Stimulated activated CD8-positive, alpha-beta memory T cell treated with anti-CD3 and anti-CD28 coated beads, Interleukin-12 subunit alpha, Interleukin-12 subunit beta, amount 100 ng/mL, for 4 hours (primary cell): ENCODE measurements at regions not wholly inside any gene's neighbourhood (a gene's known extent, or its start where the extent isn't known, plus 50 kb on each side); places are given as distances from the start of the nearest gene placed in this dataset.
"Not testable (repeated sequence)": the region's sequence is repeated elsewhere in the genome, so short reads cannot be mapped to it uniquely, and the experiment has no call there.

Experiments
- DNase-seq: peaks from one replicate; pipeline ENCODE4 v3.0.0-alpha.2; 2020; ENCODE audit warnings: low read depth

GRCh38 chr12:46572644-46573346 is 200.2 kb upstream of the SLC38A2 start:
- no peak for DNase-seq

GRCh38 chr12:46571608-46572007 is 199.0 kb upstream of the SLC38A2 start:
- DNase-seq: no peak

DNA sequence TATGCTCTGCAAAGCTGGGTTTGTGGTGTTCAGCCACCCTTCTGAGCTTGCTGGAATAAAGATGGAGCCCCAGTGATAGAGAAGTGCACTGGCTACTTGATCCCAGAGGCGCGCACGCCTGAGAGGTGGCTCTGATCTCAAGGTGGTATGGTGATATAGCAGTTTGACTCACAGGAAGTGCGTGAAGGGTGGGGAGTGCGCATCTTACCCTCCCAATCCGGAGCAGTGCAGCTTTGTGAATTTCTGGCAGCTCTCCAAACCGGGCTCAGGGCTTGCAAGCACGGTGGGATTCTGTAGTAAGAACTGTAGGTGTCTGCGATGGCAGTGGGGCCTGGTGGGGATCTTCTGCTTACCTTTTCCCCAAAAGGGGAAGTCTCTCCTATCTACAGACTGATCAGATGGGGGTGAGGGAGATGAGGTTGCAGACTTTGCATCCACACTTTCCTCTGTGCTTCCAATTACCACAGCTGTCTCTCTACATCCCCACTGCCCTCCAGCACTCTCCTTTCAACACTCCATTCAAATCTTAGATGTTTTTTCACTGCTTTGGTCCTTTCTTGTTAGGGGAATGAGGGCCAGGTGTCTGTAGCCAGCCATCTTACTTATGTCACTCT is 197.4 kb upstream of the SLC38A2 start:
- DNase-seq: no peak

GRCh38 chr12:46567667-46568066 is 195.1 kb upstream of the SLC38A2 start:
- no peak for DNase-seq

- DNase-seq: no peak
Observed at GRCh38 chr12:46562625-46563225, 190.2 kb upstream of the SLC38A2 start.

DNA sequence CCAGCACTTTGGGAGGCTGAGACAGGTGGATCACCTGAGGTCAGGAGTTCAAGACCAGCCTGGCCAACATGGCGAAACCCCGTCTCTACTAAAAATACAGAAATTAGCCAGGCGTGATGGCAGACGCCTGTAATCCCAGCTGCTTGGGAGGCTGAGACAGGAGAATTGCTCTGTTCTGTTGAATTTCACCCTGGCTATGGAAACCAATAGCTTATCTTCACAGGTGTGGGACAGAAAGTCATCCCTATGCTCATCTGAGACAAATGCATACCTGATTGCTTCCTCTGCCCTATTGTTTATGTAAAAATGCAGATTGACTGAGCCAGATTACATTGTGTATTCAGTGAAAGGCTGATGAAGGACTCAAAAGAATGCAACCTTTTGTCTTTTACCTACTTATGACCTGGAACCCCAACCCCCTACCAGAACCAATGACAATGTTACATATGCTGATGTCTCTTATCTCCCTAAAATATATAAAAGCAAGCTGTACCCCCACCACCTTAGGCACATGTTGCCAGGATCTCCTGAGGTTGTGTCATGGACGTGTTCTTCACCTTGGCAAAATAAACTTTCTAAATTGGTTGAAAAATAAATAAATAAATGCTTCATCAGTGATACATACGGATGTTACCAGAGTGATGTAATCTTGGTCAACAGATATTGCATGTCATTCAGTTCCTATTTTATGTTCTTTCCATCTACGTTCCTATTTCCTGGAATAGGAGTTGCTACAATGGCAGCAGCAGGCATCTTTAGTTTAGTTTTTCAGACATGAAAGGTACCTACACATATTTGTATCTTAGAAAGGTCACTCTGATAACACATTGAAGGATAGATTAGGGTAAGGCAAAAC is 189.4 kb upstream of the SLC38A2 start:
- not testable (repeated sequence) for DNase-seq

DNA sequence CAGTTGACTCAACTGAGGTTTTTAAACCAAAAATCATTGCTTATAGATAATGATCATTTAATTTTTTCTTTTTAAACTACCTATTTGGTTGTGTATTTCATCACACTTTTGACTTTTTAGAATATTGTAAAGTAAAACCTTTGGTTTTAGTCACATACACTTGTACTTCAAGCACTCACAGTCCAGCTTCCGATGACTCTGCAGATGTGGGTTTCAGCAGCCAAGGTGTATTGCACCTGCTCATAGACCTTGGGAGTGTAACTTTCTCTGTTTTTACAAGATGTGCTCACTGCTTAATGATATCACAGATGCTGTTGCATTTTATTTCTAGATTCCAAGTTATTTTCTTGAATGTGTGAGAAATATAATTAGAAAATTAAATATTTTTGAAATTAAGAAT is 188.3 kb upstream of the SLC38A2 start:
- no peak for DNase-seq

- no peak for DNase-seq
Observed at GRCh38 chr12:46560089-46560488, 187.5 kb upstream of the SLC38A2 start.

GRCh38 chr12:46559311-46559710 is 186.7 kb upstream of the SLC38A2 start:
- DNase-seq: no peak

DNA sequence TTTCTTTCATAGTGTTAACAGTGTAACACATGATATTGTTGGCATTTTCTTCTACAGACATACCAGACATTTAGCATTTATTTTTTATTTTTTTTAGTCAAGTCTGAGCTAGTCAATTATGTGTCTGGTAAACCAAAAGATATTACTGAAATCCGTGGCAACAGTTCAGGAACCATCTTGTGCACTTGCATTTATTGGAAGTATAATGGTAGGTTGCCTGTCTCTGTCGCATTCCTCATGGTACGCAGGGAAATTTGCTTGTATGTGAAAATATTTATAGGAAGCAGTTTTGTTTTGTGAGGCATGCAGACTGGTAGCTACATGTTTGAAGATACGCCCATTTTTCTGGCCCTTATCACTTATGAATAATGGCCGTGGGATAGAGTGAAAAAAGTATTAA is 186.1 kb upstream of the SLC38A2 start:
- no peak for DNase-seq

DNA sequence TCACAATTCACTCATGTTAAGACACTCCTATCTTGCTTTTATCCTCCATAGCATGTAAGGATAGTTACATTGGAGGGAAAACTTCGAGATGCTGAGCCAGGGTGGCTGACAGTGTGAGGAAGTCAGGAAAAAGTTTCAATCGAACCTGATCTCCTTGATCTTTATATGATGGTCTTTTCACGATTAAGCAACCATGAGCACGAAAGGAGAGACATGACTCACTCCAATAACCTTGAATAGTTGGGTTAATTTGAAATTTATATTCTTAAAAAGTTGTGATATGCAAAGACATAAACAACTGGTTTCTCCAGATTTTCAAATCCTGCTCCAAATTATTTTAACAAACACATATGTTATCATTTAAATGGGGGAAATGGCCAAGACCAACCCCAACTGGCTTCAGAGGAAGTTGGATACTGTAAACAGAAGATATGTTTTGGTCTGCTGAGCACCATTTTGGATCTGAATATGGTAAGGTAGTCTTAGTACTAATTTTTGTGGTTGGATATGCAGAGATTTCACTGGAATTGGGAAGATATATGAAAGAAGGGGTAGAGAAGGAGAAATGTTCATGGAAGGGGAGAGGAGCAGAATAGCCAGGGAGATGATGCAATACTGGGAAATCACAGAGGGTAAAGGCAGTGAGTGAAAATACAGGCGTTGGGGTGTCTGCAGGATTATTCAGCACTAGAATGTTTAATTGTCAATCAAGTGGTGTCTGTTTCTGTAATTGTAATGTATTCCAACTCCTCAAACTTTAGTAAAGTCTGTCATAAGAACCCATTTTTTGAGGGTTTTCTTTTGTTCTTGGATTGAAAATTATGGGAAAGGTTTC is 185.2 kb upstream of the SLC38A2 start:
- no peak for DNase-seq

DNA sequence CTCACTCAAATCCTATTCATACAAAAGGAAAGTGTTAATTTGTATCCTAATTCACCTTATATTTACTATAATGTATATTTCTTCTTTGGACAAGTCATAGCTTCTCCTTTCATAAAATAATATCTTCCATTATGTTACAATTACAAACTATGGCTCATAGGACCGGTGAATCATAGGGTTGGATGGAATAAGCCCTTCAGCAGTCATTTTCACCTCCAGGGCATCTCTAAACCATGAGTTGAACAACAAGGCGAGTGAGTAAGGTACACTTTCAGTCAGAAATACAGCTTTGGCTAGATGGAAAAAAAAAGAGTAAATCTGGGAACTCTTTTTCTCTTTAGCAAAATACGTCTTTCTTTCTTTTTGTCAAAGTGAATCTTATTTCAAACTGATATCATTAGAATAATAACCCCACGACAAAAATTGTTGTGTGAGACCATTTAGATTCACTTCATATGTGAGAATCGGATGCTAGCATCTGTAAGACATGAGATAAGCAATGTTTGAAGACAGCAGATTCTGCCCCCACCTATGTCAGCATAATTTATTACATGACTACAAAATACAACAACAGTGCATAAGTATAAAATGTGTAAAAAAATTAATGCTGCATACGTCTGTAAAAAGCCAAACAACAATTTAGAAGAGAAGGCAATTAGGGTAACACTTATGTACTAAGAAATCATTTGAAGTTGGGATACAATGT is 184.4 kb upstream of the SLC38A2 start:
- DNase-seq: no peak

- no peak for DNase-seq
Observed at GRCh38 chr12:46556105-46556559, 183.6 kb upstream of the SLC38A2 start.

DNA sequence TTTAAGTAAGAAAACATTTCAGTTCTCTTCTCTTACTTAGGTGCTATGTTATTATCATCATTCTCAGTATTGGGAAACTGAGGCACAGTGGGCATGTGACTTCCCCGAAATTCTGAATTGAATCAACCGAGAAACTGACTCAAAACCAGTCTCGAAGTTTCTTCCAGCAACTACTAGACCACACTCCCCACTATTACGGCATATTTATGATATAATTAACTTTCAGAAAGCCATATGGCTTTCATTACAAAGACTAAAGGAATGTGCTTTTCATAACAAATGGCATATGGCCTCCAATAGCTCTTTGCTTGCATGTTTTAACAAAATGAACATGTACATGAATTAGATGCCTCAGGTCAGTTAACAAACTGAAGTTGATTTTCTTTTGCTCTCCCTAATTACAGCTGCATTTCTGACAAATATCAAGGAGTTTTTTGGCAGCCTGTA is 182.9 kb upstream of the SLC38A2 start:
- DNase-seq: no peak

DNA sequence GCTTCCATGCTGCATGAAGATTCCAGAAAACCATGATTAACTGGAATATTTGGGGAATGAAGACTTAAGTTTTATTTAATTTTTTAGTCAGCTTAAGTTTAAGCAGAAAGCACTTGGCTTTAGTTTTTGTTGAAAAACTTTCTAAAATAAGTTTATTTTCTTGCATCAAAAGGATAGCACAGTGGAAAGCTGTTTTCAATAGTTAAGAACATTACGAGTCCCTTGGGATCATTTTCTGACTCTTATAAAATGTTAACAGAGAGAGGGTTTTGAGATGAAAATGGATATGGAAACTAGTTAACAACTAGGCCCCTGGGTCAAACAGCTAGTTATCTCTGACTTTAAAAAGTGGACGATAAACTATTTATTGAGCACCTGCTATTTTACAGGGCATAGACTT is 181.9 kb upstream of the SLC38A2 start:
- no peak for DNase-seq

- DNase-seq: no peak
Observed at GRCh38 chr12:46553911-46554310, 181.3 kb upstream of the SLC38A2 start.

GRCh38 chr12:46553266-46553665 is 180.7 kb upstream of the SLC38A2 start:
- DNase-seq: no peak

- no peak for DNase-seq
Observed at GRCh38 chr12:46550266-46550879, 177.8 kb upstream of the SLC38A2 start.

- no peak for DNase-seq
Observed at GRCh38 chr12:46549527-46550265, 177.1 kb upstream of the SLC38A2 start.

GRCh38 chr12:46548605-46549071 is 176.1 kb upstream of the SLC38A2 start:
- DNase-seq: no peak
